ENCODE measurements at regions not wholly inside any gene's neighbourhood (a gene's known extent, or its start where the extent isn't known, plus 50 kb on each side); places are given as distances from the start of the nearest gene placed in this dataset.
"Not testable (repeated sequence)": the region's sequence is repeated elsewhere in the genome, so short reads cannot be mapped to it uniquely, and the experiment has no call there.

GRCh38 chr1:38615680-38616079 is 243.9 kb downstream of the RRAGC start:
- in situ Hi-C loops (cut with HindIII; ENCODE audit: low sequenced_read_pairs), result no loop called here

- in situ Hi-C loops (cut with HindIII; ENCODE audit: low sequenced_read_pairs), result no loop called here
These were observed 244.7 kb downstream of the RRAGC start for GRCh38 chr1:38614861-38615260.

GRCh38 chr1:38613996-38614395 is 245.6 kb downstream of the RRAGC start:
- in situ Hi-C loops (cut with HindIII; ENCODE audit: low sequenced_read_pairs), result no loop called here

- in situ Hi-C loops (cut with HindIII; ENCODE audit: low sequenced_read_pairs), result no loop called here
These were observed 246.6 kb downstream of the RRAGC start for GRCh38 chr1:38612951-38613350.

- in situ Hi-C loops (cut with HindIII; ENCODE audit: low sequenced_read_pairs), result no loop called here
These were observed 247.8 kb downstream of the RRAGC start for GRCh38 chr1:38611664-38612211.

GRCh38 chr1:38609166-38610025 is 250.2 kb downstream of the RRAGC start:
- in situ Hi-C loops (cut with HindIII; ENCODE audit: low sequenced_read_pairs), result no loop called here

GRCh38 chr1:38608202-38608864 is 251.2 kb downstream of the RRAGC start:
- in situ Hi-C loops (cut with HindIII; ENCODE audit: low sequenced_read_pairs), result no loop called here

- in situ Hi-C loops (cut with HindIII; ENCODE audit: low sequenced_read_pairs), result no loop called here
These were observed 252.0 kb downstream of the RRAGC start for GRCh38 chr1:38607526-38607925.

- in situ Hi-C loops (cut with HindIII; ENCODE audit: low sequenced_read_pairs), result no loop called here
These were observed 254.5 kb downstream of the RRAGC start for GRCh38 chr1:38605063-38605462.

- in situ Hi-C loops (cut with HindIII; ENCODE audit: low sequenced_read_pairs), result no loop called here
These were observed 255.7 kb downstream of the RRAGC start for GRCh38 chr1:38603907-38604306.

- in situ Hi-C loops (cut with HindIII; ENCODE audit: low sequenced_read_pairs), result no loop called here
These were observed 258.7 kb downstream of the RRAGC start for GRCh38 chr1:38600905-38601304.

- in situ Hi-C loops (cut with HindIII; ENCODE audit: low sequenced_read_pairs), result no loop called here
These were observed 259.3 kb downstream of the RRAGC start for GRCh38 chr1:38600286-38600685.

- in situ Hi-C loops (cut with HindIII; ENCODE audit: low sequenced_read_pairs), result loop anchor here (5.0 to 10.0 kb wide), 3 partner anchors 41 to 217 kb away; no protein-coding TSS in a partner anchor
These were observed 261.5 kb downstream of the RRAGC start for GRCh38 chr1:38598118-38598517.

- in situ Hi-C loops (cut with HindIII; ENCODE audit: low sequenced_read_pairs), result no loop called here
These were observed 270.5 kb downstream of the RRAGC start for GRCh38 chr1:38589036-38589435.

GRCh38 chr1:38587766-38588165 is 271.8 kb downstream of the RRAGC start:
- in situ Hi-C loops (cut with HindIII; ENCODE audit: low sequenced_read_pairs), result no loop called here

- in situ Hi-C loops (cut with HindIII; ENCODE audit: low sequenced_read_pairs), result no loop called here
These were observed 272.5 kb downstream of the RRAGC start for GRCh38 chr1:38586993-38587646.

- in situ Hi-C loops (cut with HindIII; ENCODE audit: low sequenced_read_pairs), result no loop called here
These were observed 273.6 kb downstream of the RRAGC start for GRCh38 chr1:38585971-38586370.

- in situ Hi-C loops (cut with HindIII; ENCODE audit: low sequenced_read_pairs), result no loop called here
These were observed 274.1 kb downstream of the RRAGC start for GRCh38 chr1:38585460-38585859.

- in situ Hi-C loops (cut with HindIII; ENCODE audit: low sequenced_read_pairs), result no loop called here
These were observed 274.9 kb downstream of the RRAGC start for GRCh38 chr1:38584448-38585355.

GRCh38 chr1:38583287-38583686 is 276.3 kb downstream of the RRAGC start:
- in situ Hi-C loops (cut with HindIII; ENCODE audit: low sequenced_read_pairs), result not testable (repeated sequence)
